NB4 (cell line): ENCODE measurements at regions not wholly inside any gene's neighbourhood (a gene's known extent, or its start where the extent isn't known, plus 50 kb on each side); places are given as distances from the start of the nearest gene placed in this dataset.

Experiments used
- MYC ChIP-seq: IDR thresholded peaks from 2 replicates; pipeline ENCODE4 v1.6.1; 2011; ENCODE audit warnings: low read depth, low read length
- POLR2A ChIP-seq: IDR thresholded peaks from 2 replicates; pipeline ENCODE4 v1.6.1; 2011; ENCODE audit warnings: mild to moderate bottlenecking; ENCODE audit not compliant: insufficient read length; ENCODE audit errors: extremely low read depth
- TF ChIP-seq, protein P1 (sequence below): IDR thresholded peaks from one replicate; pipeline ENCODE4 v1.5.1; 2012; ENCODE audit warnings: low read depth, low read length

DNA sequence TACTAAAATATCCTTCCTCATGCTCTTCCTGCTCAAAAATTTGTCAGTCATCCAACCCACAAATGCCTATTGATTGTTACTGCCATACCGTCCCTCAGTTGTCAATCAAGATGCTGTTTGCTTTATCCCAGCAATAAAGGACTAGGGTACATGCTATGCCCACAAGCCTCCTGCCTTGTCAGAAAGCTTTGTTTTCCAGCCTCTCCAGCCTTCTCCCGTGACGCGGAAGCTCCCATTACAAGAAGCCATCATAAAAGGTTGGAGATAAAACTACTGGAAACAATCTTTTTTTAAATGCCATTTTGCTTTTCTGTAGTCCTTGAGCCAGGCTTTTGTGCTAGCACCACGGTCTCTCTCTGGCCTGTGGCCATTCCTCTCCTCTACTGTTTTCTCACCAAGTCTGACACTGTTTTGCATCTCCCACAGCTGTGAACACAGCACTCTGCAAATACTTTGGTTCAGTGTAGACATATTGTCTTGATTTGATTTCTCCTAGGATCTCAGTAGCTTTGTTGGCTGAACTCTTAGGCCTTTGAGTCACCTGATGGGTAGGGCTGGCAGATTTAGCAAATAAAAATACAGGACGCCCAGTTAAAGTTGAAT, 495.7 kb upstream of the JARID2 start:
- TF ChIP-seq, protein P1, sequence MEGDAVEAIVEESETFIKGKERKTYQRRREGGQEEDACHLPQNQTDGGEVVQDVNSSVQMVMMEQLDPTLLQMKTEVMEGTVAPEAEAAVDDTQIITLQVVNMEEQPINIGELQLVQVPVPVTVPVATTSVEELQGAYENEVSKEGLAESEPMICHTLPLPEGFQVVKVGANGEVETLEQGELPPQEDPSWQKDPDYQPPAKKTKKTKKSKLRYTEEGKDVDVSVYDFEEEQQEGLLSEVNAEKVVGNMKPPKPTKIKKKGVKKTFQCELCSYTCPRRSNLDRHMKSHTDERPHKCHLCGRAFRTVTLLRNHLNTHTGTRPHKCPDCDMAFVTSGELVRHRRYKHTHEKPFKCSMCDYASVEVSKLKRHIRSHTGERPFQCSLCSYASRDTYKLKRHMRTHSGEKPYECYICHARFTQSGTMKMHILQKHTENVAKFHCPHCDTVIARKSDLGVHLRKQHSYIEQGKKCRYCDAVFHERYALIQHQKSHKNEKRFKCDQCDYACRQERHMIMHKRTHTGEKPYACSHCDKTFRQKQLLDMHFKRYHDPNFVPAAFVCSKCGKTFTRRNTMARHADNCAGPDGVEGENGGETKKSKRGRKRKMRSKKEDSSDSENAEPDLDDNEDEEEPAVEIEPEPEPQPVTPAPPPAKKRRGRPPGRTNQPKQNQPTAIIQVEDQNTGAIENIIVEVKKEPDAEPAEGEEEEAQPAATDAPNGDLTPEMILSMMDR, result no peak
- no peak for TF ChIP-seq POLR2A
- TF ChIP-seq MYC, result no peak
